HG03469 (cell line): ENCODE measurements at regions not wholly inside any gene's neighbourhood (a gene's known extent, or its start where the extent isn't known, plus 50 kb on each side); places are given as distances from the start of the nearest gene placed in this dataset.

Source experiments
- ATAC-seq: cut with Tn5 transposase; IDR thresholded peaks from one replicate; pipeline ENCODE4 v1.9.1; 2021; ENCODE audit warnings: mild to moderate bottlenecking, moderate library complexity, moderate number of reproducible peaks; ENCODE audit not compliant: unreplicated experiment

- ATAC-seq = no peak
These were observed 93.0 kb downstream of the PPP1R3A start for GRCh38 chr7:113825832-113826231.

- ATAC-seq = no peak
These were observed 94.5 kb downstream of the PPP1R3A start for GRCh38 chr7:113824117-113824823.

- ATAC-seq = no peak
These were observed 99.3 kb downstream of the PPP1R3A start for GRCh38 chr7:113819474-113819873.

- ATAC-seq = no peak
These were observed 102.2 kb downstream of the PPP1R3A start for GRCh38 chr7:113816639-113817038.

- no peak for ATAC-seq
These were observed 105.3 kb downstream of the PPP1R3A start for GRCh38 chr7:113813471-113813870.

- no peak for ATAC-seq
These were observed 106.1 kb downstream of the PPP1R3A start for GRCh38 chr7:113812591-113813255.

GRCh38 chr7:113810080-113810744, 108.6 kb downstream of the PPP1R3A start:
- ATAC-seq = no peak

- ATAC-seq = no peak
These were observed 109.2 kb downstream of the PPP1R3A start for GRCh38 chr7:113809581-113809980.

GRCh38 chr7:113806633-113807327, 112.0 kb downstream of the PPP1R3A start:
- no peak for ATAC-seq

- ATAC-seq = no peak
These were observed 112.8 kb downstream of the PPP1R3A start for GRCh38 chr7:113805976-113806375.

GRCh38 chr7:113804475-113805095, 114.2 kb downstream of the PPP1R3A start:
- ATAC-seq = no peak

GRCh38 chr7:113801751-113802150, 117.1 kb downstream of the PPP1R3A start:
- ATAC-seq = no peak

GRCh38 chr7:113800826-113801225, 118.0 kb downstream of the PPP1R3A start:
- no peak for ATAC-seq

GRCh38 chr7:113799896-113800295, 118.9 kb downstream of the PPP1R3A start:
- ATAC-seq = peak; percentile 95

GRCh38 chr7:113797420-113798010, 121.3 kb downstream of the PPP1R3A start:
- no peak for ATAC-seq

- ATAC-seq = no peak
These were observed 122.3 kb downstream of the PPP1R3A start for GRCh38 chr7:113796557-113796956.

- ATAC-seq = no peak
These were observed 124.2 kb downstream of the PPP1R3A start for GRCh38 chr7:113794573-113794972.

GRCh38 chr7:113793171-113793570, 125.6 kb downstream of the PPP1R3A start:
- no peak for ATAC-seq

- ATAC-seq = no peak
These were observed 128.8 kb downstream of the PPP1R3A start for GRCh38 chr7:113790025-113790424.

GRCh38 chr7:113787106-113787505, 131.7 kb downstream of the PPP1R3A start:
- ATAC-seq = no peak

GRCh38 chr7:113784956-113785355, 133.9 kb downstream of the PPP1R3A start:
- ATAC-seq = no peak
